ENCODE measurements at regions not wholly inside any gene's neighbourhood (a gene's known extent, or its start where the extent isn't known, plus 50 kb on each side); places are given as distances from the start of the nearest gene placed in this dataset.

DNA sequence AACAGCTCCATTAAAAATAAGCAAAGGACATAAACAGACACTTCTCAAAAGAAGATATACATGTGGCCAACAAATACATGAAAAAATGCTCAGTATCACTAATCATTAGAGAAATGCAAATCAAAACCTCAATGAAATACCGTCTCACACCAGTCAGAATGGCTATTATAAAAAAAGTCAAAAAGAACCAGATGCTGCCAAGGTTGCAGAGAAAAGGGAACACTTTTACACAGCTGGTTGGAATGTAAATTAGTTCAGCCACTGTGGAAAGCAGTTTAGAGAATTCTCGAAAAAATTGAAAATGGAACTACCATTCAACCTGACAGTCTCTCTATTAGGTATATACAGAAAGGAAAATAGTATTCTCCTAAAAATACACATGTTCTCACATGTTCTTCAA, 102.4 kb upstream of the FIBIN start:
- TF ChIP-seq, protein P1, sequence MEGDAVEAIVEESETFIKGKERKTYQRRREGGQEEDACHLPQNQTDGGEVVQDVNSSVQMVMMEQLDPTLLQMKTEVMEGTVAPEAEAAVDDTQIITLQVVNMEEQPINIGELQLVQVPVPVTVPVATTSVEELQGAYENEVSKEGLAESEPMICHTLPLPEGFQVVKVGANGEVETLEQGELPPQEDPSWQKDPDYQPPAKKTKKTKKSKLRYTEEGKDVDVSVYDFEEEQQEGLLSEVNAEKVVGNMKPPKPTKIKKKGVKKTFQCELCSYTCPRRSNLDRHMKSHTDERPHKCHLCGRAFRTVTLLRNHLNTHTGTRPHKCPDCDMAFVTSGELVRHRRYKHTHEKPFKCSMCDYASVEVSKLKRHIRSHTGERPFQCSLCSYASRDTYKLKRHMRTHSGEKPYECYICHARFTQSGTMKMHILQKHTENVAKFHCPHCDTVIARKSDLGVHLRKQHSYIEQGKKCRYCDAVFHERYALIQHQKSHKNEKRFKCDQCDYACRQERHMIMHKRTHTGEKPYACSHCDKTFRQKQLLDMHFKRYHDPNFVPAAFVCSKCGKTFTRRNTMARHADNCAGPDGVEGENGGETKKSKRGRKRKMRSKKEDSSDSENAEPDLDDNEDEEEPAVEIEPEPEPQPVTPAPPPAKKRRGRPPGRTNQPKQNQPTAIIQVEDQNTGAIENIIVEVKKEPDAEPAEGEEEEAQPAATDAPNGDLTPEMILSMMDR (IDR thresholded peaks at IDR 0.05) = no peak
- Histone ChIP-seq H3K4me3 (no peak overlapping the region), H3K27ac (no peak overlapping the region)
- DNase-seq (ENCODE audit: low spot score) = no peak

DNA sequence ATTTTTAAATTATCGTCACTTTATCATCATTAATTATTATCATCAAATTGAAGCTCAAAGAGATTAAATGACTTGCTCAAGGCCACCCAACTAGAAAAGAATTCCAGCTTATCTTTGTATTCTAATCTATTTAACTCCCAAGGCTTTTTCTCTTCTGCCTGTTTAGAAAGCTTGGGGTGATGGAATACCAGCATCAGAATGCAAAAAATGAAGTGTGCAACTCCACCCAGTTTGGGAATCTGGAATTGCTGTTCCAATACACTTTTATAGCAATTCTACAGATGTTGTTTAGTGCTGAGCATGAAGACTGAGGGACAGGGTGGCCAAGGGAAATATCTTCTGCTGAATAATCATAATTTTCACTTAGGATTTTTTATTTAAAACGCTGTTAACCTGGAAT, 97.2 kb upstream of the FIBIN start:
- TF ChIP-seq, protein P1 (IDR thresholded peaks at IDR 0.05) = no peak
- Histone ChIP-seq H3K4me3 (no peak overlapping the region), H3K27ac (no peak overlapping the region)
- DNase-seq (ENCODE audit: low spot score) = no peak

DNA sequence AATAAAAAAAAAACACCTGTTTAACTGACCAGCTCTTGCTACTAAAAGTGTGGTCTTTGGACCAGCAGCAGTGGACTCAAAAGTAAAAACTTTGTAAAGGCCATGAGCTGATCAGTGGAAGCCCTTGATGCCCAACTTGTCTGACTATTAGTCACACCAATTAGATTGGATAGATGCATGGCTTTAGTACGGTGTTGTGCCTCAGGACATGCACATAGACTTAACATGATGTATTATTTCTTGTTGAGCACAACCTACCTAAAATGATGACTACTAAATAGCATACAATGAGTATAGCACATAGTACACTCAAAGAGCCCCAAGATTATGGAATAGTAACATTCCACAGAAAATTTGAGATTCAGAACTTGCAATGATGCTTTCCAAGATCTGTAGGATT, 95.1 kb upstream of the FIBIN start:
- Histone ChIP-seq H3K4me3 (no peak overlapping the region), H3K27ac (no peak overlapping the region)
- TF ChIP-seq, protein P1 (IDR thresholded peaks at IDR 0.05) = no peak
- no peak for DNase-seq (ENCODE audit: low spot score)

DNA sequence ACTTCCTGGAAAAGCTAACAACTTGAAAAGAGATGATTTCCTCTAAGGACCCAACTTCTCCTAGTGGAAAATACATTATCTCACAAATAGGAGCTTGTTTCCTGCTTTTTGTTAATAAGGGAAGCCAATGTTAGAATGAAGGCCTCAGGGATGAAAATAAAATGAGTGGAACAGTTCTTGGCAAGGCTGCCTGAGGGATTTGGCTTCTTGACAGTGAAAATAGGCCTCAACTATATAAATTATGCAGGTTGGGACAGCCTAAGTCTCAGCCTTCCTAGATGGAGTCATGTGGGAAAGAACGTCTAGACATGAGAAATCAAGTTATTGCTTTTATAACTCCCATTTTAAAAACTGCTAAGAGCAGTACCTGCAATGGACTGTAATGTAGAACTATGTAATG, 92.8 kb upstream of the FIBIN start:
- DNase-seq (ENCODE audit: low spot score) = no peak
- Histone ChIP-seq H3K4me3 (no peak overlapping the region), H3K27ac (peak overlapping the region; percentile 17 to 47)
- TF ChIP-seq, protein P1 (IDR thresholded peaks at IDR 0.05) = no peak

DNA sequence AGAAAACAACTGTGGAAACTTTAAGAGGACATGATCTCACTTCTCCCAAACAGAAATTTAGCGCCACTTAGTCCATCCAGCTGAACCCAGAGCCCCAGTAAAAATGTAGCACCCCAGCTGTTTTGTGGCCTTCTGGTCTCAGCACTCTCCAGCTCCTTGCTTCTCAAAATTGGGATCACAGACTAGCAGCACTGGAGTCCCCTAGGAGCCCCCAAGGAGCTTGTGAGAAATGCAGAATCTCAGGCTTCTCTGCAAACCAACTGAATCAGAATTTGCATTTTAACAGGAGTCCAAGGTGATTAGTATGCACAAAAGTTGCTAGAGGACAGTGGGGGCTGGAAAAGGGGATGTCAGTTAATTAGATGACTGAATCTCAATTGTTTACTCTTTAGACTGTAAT, 89.8 kb upstream of the FIBIN start:
- Histone ChIP-seq H3K27ac (no peak overlapping the region), H3K4me3 (no peak overlapping the region)
- TF ChIP-seq, protein P1 (IDR thresholded peaks at IDR 0.05) = no peak
- DNase-seq (ENCODE audit: low spot score) = no peak

DNA sequence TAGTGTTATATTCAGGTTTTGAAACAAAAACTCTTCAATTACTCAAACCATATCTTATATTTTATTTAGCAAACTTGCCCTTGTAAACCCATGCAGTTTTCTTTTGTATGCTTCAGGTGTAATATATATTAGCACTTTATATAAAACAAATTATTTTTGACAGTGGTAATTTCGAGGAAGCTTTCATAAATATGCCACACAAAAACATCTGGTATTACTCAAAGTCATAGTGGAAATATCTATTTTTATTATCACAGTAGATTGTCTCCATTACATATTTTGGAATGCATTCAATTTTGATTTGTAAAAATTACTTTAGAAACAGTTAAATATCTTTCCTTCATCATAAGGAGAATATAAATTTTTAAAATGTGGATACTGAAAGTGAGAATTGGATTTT, 89.1 kb upstream of the FIBIN start:
- Histone ChIP-seq H3K27ac (no peak overlapping the region), H3K4me3 (no peak overlapping the region)
- DNase-seq (ENCODE audit: low spot score) = no peak
- TF ChIP-seq, protein P1 (IDR thresholded peaks at IDR 0.05) = no peak

DNA sequence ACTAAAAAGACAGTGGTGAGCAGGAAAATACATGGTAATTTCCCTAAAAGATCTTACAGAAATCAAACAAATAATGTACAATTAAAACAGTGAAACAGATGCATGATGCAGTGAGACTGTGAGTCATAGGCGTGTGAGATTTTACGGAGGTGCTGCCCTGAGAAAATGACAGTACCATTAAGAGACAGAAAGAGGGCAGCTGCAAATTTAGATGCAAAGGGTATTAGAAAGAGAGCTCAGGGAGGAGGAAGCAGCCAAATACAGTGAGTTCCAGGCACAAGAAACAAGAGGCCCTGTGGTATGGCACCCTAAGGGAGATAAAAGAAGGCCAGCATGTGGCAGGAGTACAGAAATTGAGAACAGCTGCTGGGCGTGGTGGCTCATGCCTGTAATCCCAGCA, 88.5 kb upstream of the FIBIN start:
- Histone ChIP-seq H3K4me3 (no peak overlapping the region), H3K27ac (no peak overlapping the region)
- TF ChIP-seq, protein P1 (IDR thresholded peaks at IDR 0.05) = no peak
- no peak for DNase-seq (ENCODE audit: low spot score)
